ENCODE measurements at regions not wholly inside any gene's neighbourhood (a gene's known extent, or its start where the extent isn't known, plus 50 kb on each side); places are given as distances from the start of the nearest gene placed in this dataset.

- H3K27ac ChIP-seq (ENCODE audit: low read depth, low read length, poor library complexity, severe bottlenecking), result no peak overlapping the region
- H3K4me1 ChIP-seq (ENCODE audit: insufficient read depth, low read length, poor library complexity, severe bottlenecking), result no peaks in the 10 kb centered on the region
- no peak overlapping the region for H3K4me2 ChIP-seq (ENCODE audit: low read length)
- BruUV-seq (replicated peaks), result no TSS peak
- intact Hi-C loops (cut with micrococcal nuclease; ENCODE audit: unreplicated experiment), result no loop called here
- ChIA-PET POLR2A (interaction anchor here (0.5 kb wide), 2 partner anchors 105 to 328 kb away, joined by 3 to 4 read pairs; no protein-coding TSS in a partner anchor), CTCF (ENCODE audit: unreplicated experiment) (no interaction called here)
- DNase-seq (ENCODE audit: low spot score), result no peak
- no peaks in the 10 kb centered on the region for H3K36me3 ChIP-seq (ENCODE audit: insufficient read depth, low read length)
- no peaks in the 10 kb centered on the region for H3K79me2 ChIP-seq (ENCODE audit: insufficient read depth, low read depth, low read length)
- no peaks in the 10 kb centered on the region for H4K20me1 ChIP-seq (ENCODE audit: insufficient read depth, low read length)
- no peak for TF ChIP-seq CTCF (conservative IDR thresholded peaks at IDR 0.05; ENCODE audit: low read length)
- TF ChIP-seq EZH2phosphoT487 (IDR thresholded peaks at IDR 0.05; ENCODE audit: borderline replicate concordance, low read depth, low read length), result no peak
- no peaks in the 10 kb centered on the region for H3K9me2 ChIP-seq (ENCODE audit: insufficient read depth, low read length)
- H2AFZ ChIP-seq (ENCODE audit: low read length), result no peak overlapping the region
- no peaks in the 10 kb centered on the region for H3K9me3 ChIP-seq (ENCODE audit: low read length)
- H3K4me3 ChIP-seq (ENCODE audit: low read depth, low read length, poor library complexity, severe bottlenecking), result no peak overlapping the region
These were observed 142.9 kb upstream of the MEX3C start for GRCh38 chr18:51340332-51340731.

GRCh38 chr18:51342815-51343214 is 145.3 kb upstream of the MEX3C start:
- H2AFZ ChIP-seq (ENCODE audit: low read length), result no peak overlapping the region
- no peaks in the 10 kb centered on the region for H3K36me3 ChIP-seq (ENCODE audit: insufficient read depth, low read length)
- H3K4me1 ChIP-seq (ENCODE audit: insufficient read depth, low read length, poor library complexity, severe bottlenecking), result no peaks in the 10 kb centered on the region
- intact Hi-C loops (cut with micrococcal nuclease; ENCODE audit: unreplicated experiment), result no loop called here
- no peak overlapping the region for H3K4me3 ChIP-seq (ENCODE audit: low read depth, low read length, poor library complexity, severe bottlenecking)
- CTCF ChIA-PET (ENCODE audit: unreplicated experiment), result no interaction called here
- H3K9me2 ChIP-seq (ENCODE audit: insufficient read depth, low read length), result no peaks in the 10 kb centered on the region
- H3K4me2 ChIP-seq (ENCODE audit: low read length), result no peak overlapping the region
- POLR2A ChIA-PET, result interaction anchor here (0.6 kb wide), 1 partner anchor 386 kb away, joined by 3 read pairs; no protein-coding TSS in a partner anchor
- no peak for DNase-seq (ENCODE audit: low spot score)
- H3K27ac ChIP-seq (ENCODE audit: low read depth, low read length, poor library complexity, severe bottlenecking), result no peak overlapping the region
- no peak for TF ChIP-seq EZH2phosphoT487 (IDR thresholded peaks at IDR 0.05; ENCODE audit: borderline replicate concordance, low read depth, low read length)
- no peak for TF ChIP-seq CTCF (conservative IDR thresholded peaks at IDR 0.05; ENCODE audit: low read length)
- H4K20me1 ChIP-seq (ENCODE audit: insufficient read depth, low read length), result no peaks in the 10 kb centered on the region
- no TSS peak for BruUV-seq (replicated peaks)
- H3K79me2 ChIP-seq (ENCODE audit: insufficient read depth, low read depth, low read length), result no peaks in the 10 kb centered on the region
- no peaks in the 10 kb centered on the region for H3K9me3 ChIP-seq (ENCODE audit: low read length)

GRCh38 chr18:51345848-51346391 is 148.4 kb upstream of the MEX3C start:
- CTCF ChIA-PET (ENCODE audit: unreplicated experiment), result no interaction called here
- Histone ChIP-seq H3K27ac (ENCODE audit: low read depth, low read length, poor library complexity, severe bottlenecking) (no peak overlapping the region), H3K4me2 (ENCODE audit: low read length) (no peak overlapping the region), H3K4me3 (ENCODE audit: low read depth, low read length, poor library complexity, severe bottlenecking) (no peak overlapping the region), H2AFZ (ENCODE audit: low read length) (no peak overlapping the region), H3K4me1 (ENCODE audit: insufficient read depth, low read length, poor library complexity, severe bottlenecking) (no peaks in the 10 kb centered on the region), H3K9me2 (ENCODE audit: insufficient read depth, low read length) (no peaks in the 10 kb centered on the region), H3K79me2 (ENCODE audit: insufficient read depth, low read depth, low read length) (no peaks in the 10 kb centered on the region), H3K9me3 (ENCODE audit: low read length) (no peaks in the 10 kb centered on the region), H3K36me3 (ENCODE audit: insufficient read depth, low read length) (no peaks in the 10 kb centered on the region), H4K20me1 (ENCODE audit: insufficient read depth, low read length) (no peaks in the 10 kb centered on the region)
- POLR2A ChIA-PET, result no interaction called here
- DNase-seq (ENCODE audit: low spot score), result no peak
- TF ChIP-seq EZH2phosphoT487 (IDR thresholded peaks at IDR 0.05; ENCODE audit: borderline replicate concordance, low read depth, low read length) (no peak), CTCF (conservative IDR thresholded peaks at IDR 0.05; ENCODE audit: low read length) (no peak)
- intact Hi-C loops (cut with micrococcal nuclease; ENCODE audit: unreplicated experiment), result no loop called here
- no TSS peak for BruUV-seq (replicated peaks)

Measured in OCI-LY7 (cell line).